A549 (cell line): ENCODE measurements at regions not wholly inside any gene's neighbourhood (a gene's known extent, or its start where the extent isn't known, plus 50 kb on each side); places are given as distances from the start of the nearest gene placed in this dataset.

Experiments
- ATAC-seq, 2 experiments: fragments of 200-7000 bp in 1 of 2; fragments of >200 bp in 1 of 2; cut with Nextera tagmentation in 1 of 2; cut with Tn5 transposase in 1 of 2; 3 replicates each; pipeline versions ENCODE4 v1.8.0 to v1.9.1; 2018 to 2020; ENCODE audit warnings: mild to moderate bottlenecking in 1 of 2, moderate library complexity in 1 of 2
- CTCF ChIA-PET: fragments of 300-600 bp; sonication (Branson Sonifier 250); formaldehyde crosslinking; extraction: SDS; loops from one replicate; lab custom pipeline; 2021; ENCODE audit warnings: antibody characterized with exemption, inconsistent platforms; lab: Yijun Ruan, JAX
- POLR2A ChIA-PET: fragments of 350-600 bp; formaldehyde crosslinking; extraction: SDS; loops from one replicate; lab custom pipeline; 2021; ENCODE audit warnings: antibody characterized with exemption, inconsistent platforms; lab: Yijun Ruan, JAX
- DNase-seq, 2 experiments: peaks; one replicate each; pipeline versions ENCODE4 v3.0.0 to v3.0.0-alpha.2; 2011 to 2016; ENCODE audit warnings: low read depth in 1 of 2, low spot score in 1 of 2
- FAIRE-seq: peaks from 2 replicates; lab custom pipeline; 2011; peaks lifted over from hg19 to GRCh38; lab: Jason Lieb, UNC
- H3K27ac ChIP-seq, 2 experiments: fragments of >200 bp; sonication (Bioruptor Twin); formaldehyde crosslinking; 3 replicates each; pipeline ENCODE4 v1.5.1; 2016 to 2017
- H3K4me1 ChIP-seq: fragments of >200 bp; sonication (Bioruptor Twin); formaldehyde crosslinking; 3 replicates; pipeline ENCODE4 v1.6.1; 2016
- H3K4me2 ChIP-seq: fragments of >200 bp; sonication (Bioruptor Twin); formaldehyde crosslinking; 3 replicates; pipeline ENCODE4 v1.6.1; 2016
- H3K4me3 ChIP-seq: fragments of >200 bp; sonication (Bioruptor Twin); formaldehyde crosslinking; 3 replicates; pipeline ENCODE4 v1.5.1; 2016
- H3K9me3 ChIP-seq: fragments of >200 bp; sonication (Bioruptor Twin); formaldehyde crosslinking; 3 replicates; pipeline ENCODE4 v1.6.1; 2016
- CEBPB ChIP-seq, 2 experiments: fragments of >200 bp in 1 of 2; sonication (Bioruptor Twin) in 1 of 2; formaldehyde crosslinking in 1 of 2; IDR thresholded peaks; 2 replicates each; pipeline ENCODE4 v1.6.1; 2012 to 2016
- CHD4 ChIP-seq: fragments of 200-600 bp; sonication (generic); IDR thresholded peaks from 2 replicates; pipeline ENCODE4 v1.6.1; 2016; ENCODE audit warnings: antibody characterized with exemption, mild to moderate bottlenecking, borderline replicate concordance
- EHF ChIP-seq: fragments of 250-450 bp; sonication (Bioruptor Pico); IDR thresholded peaks from 2 replicates; pipeline ENCODE4 v1.5.0; 2020; ENCODE audit warnings: mild to moderate bottlenecking
- EHMT2 ChIP-seq: fragments of 200-600 bp; sonication (generic); IDR thresholded peaks from 2 replicates; pipeline ENCODE4 v1.6.1; 2016; ENCODE audit warnings: antibody characterized with exemption, low read depth, mild to moderate bottlenecking, moderate library complexity
- ESRRA ChIP-seq: fragments of 150-350 bp; IDR thresholded peaks from 2 replicates; pipeline ENCODE4 v1.6.1; 2014; ENCODE audit warnings: mild to moderate bottlenecking, low read length, borderline replicate concordance
- FOSB ChIP-seq: fragments of 250-450 bp; sonication (Bioruptor Pico); IDR thresholded peaks from 2 replicates; pipeline ENCODE4 v1.5.0; 2020; ENCODE audit warnings: mild to moderate bottlenecking, moderate library complexity
- FOXS1 ChIP-seq: fragments of 250-450 bp; sonication (Bioruptor Pico); IDR thresholded peaks from 2 replicates; pipeline ENCODE4 v1.5.0; 2020; ENCODE audit warnings: mild to moderate bottlenecking, moderate library complexity
- HDAC2 ChIP-seq: fragments of 200-600 bp; sonication (generic); IDR thresholded peaks from 2 replicates; pipeline ENCODE4 v1.6.1; 2016
- HEYL ChIP-seq: fragments of 250-450 bp; sonication (Bioruptor Pico); IDR thresholded peaks from 2 replicates; pipeline ENCODE4 v1.8.0; 2021; ENCODE audit warnings: mild to moderate bottlenecking, moderate library complexity
- HOXB5 ChIP-seq: fragments of 250-450 bp; sonication (Bioruptor Pico); IDR thresholded peaks from 2 replicates; pipeline ENCODE4 v1.5.0; 2020; ENCODE audit warnings: mild to moderate bottlenecking, moderate library complexity
- JUN ChIP-seq, 2 experiments: fragments of >200 bp; sonication (Bioruptor Twin); formaldehyde crosslinking; IDR thresholded peaks; 2 replicates in 1 of 2; 3 replicates in 1 of 2; pipeline ENCODE4 v1.6.1; 2016 to 2017
- KDM1A ChIP-seq: fragments of 200-600 bp; sonication (generic); IDR thresholded peaks from 2 replicates; pipeline ENCODE4 v1.6.1; 2016; ENCODE audit warnings: low read depth, mild to moderate bottlenecking
- MYC ChIP-seq: IDR thresholded peaks from 2 replicates; pipeline ENCODE4 v1.6.1; 2012; ENCODE audit warnings: mild to moderate bottlenecking, inconsistent platforms, low read length, improper control_type of control experiment, borderline replicate concordance
- POLR2AphosphoS2 ChIP-seq: conservative IDR thresholded peaks from 2 replicates; pipeline ENCODE4 v1.6.1; 2012; ENCODE audit warnings: low read length, improper control_type of control experiment, inconsistent platforms
- RCOR1 ChIP-seq: fragments of 150-350 bp; IDR thresholded peaks from 2 replicates; pipeline ENCODE4 v1.6.1; 2014; ENCODE audit warnings: antibody characterized with exemption, low read length, low read depth
- SMC3 ChIP-seq: fragments of >200 bp; sonication (Bioruptor Twin); formaldehyde crosslinking; IDR thresholded peaks from 3 replicates; pipeline ENCODE4 v1.6.1; 2018; ENCODE audit warnings: inconsistent platforms
- SREBF2 ChIP-seq: fragments of 450-650 bp; IDR thresholded peaks from 2 replicates; pipeline ENCODE4 v1.6.1; 2014; ENCODE audit warnings: mild to moderate bottlenecking, moderate library complexity
- ZNF302 ChIP-seq: fragments of 250-450 bp; sonication (Bioruptor Pico); IDR thresholded peaks from 2 replicates; pipeline ENCODE4 v1.9.0; 2021; ENCODE audit warnings: inconsistent platforms, mild to moderate bottlenecking, moderate library complexity
- WGBS: methylation state at CpG from one replicate; pipeline ENCODE4 v1.1.6; 2017; ENCODE audit errors: missing lambda C conversion rate; 5-methylcytosine and 5-hydroxymethylcytosine counted together
- TF ChIP-seq, protein P1 (sequence below): fragments of 200-600 bp; sonication (generic); IDR thresholded peaks from 2 replicates; pipeline ENCODE4 v1.6.1; 2016; ENCODE audit warnings: antibody characterized with exemption, mild to moderate bottlenecking, moderate library complexity
- TF ChIP-seq, protein P2 (sequence below): IDR thresholded peaks from 2 replicates; pipeline ENCODE4 v1.6.1; 2012; ENCODE audit warnings: low read depth, borderline replicate concordance
- TF ChIP-seq, protein P3 (sequence below): IDR thresholded peaks from 2 replicates; pipeline ENCODE4 v1.6.1; 2012
- TF ChIP-seq, protein P4 (sequence below): fragments of 250-450 bp; sonication (Bioruptor Pico); IDR thresholded peaks from 2 replicates; pipeline ENCODE4 v1.5.0; 2020; ENCODE audit warnings: low read depth, mild to moderate bottlenecking, moderate library complexity
- TF ChIP-seq, protein P5 (sequence below): IDR thresholded peaks from 2 replicates; pipeline ENCODE4 v1.6.1; 2012
- TF ChIP-seq, protein P6 (sequence below): fragments of >200 bp; sonication (Bioruptor Twin); formaldehyde crosslinking; IDR thresholded peaks from 2 replicates; pipeline ENCODE4 v1.6.1; 2016
- TF ChIP-seq, protein P7 (sequence below): fragments of 250-450 bp; sonication (Bioruptor Pico); IDR thresholded peaks from 2 replicates; pipeline ENCODE4 v1.5.0; 2021; ENCODE audit warnings: mild to moderate bottlenecking, moderate library complexity, borderline replicate concordance

DNA sequence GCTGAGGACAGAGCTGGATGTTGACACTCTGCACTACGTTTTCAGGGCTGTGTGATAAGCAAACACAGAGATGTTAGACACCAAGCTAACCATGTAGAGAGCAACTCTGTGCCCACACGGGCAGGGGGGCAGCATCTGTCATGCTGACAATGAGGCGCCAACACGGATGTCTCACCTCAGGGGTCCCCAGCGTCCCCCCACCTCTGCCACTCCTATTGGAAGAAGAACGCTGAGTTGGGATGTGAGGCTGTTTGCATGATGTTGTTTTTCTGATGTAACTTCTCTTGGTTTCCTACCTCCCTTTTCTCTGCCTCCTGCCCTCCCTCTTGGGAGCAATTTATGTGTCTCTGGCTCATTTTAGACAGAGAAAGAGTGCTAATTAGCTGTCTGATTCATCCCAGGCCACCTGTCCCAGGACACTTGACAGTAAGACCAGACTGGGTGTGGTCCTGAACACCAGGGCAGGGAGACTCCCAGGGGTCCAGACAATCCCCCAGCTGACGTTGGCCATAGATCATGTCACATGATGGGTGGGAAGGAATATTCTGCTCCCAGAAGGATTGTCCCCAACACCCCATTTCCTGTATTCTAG, 89.2 kb upstream of the NCAM1 start:
- ATAC-seq (no peak), FAIRE-seq (no peak), DNase-seq (no peak)
- ChIA-PET CTCF (no interaction called here), POLR2A (no interaction called here)
- no peak overlapping the region for H3K4me2 ChIP-seq
- H3K9me3 ChIP-seq = no peaks in the 10 kb centered on the region
- TF ChIP-seq EHMT2 = no peak
- no peak for TF ChIP-seq SMC3
- TF ChIP-seq JUN (IDR thresholded peaks at IDR 0.05) = no peak
- no peak for TF ChIP-seq FOSB (CRISPR knock-in tag)
- TF ChIP-seq, protein P1, sequence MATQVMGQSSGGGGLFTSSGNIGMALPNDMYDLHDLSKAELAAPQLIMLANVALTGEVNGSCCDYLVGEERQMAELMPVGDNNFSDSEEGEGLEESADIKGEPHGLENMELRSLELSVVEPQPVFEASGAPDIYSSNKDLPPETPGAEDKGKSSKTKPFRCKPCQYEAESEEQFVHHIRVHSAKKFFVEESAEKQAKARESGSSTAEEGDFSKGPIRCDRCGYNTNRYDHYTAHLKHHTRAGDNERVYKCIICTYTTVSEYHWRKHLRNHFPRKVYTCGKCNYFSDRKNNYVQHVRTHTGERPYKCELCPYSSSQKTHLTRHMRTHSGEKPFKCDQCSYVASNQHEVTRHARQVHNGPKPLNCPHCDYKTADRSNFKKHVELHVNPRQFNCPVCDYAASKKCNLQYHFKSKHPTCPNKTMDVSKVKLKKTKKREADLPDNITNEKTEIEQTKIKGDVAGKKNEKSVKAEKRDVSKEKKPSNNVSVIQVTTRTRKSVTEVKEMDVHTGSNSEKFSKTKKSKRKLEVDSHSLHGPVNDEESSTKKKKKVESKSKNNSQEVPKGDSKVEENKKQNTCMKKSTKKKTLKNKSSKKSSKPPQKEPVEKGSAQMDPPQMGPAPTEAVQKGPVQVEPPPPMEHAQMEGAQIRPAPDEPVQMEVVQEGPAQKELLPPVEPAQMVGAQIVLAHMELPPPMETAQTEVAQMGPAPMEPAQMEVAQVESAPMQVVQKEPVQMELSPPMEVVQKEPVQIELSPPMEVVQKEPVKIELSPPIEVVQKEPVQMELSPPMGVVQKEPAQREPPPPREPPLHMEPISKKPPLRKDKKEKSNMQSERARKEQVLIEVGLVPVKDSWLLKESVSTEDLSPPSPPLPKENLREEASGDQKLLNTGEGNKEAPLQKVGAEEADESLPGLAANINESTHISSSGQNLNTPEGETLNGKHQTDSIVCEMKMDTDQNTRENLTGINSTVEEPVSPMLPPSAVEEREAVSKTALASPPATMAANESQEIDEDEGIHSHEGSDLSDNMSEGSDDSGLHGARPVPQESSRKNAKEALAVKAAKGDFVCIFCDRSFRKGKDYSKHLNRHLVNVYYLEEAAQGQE = no peak
- TF ChIP-seq MYC = no peak
- no peak for TF ChIP-seq EHF (CRISPR knock-in tag)
- H3K4me3 ChIP-seq = no peak overlapping the region
- no peaks in the 10 kb centered on the region for H3K4me1 ChIP-seq
- WGBS = 0% methylated on average over 6 of the region's 7 CpGs
- no peak overlapping the region for H3K27ac ChIP-seq

DNA sequence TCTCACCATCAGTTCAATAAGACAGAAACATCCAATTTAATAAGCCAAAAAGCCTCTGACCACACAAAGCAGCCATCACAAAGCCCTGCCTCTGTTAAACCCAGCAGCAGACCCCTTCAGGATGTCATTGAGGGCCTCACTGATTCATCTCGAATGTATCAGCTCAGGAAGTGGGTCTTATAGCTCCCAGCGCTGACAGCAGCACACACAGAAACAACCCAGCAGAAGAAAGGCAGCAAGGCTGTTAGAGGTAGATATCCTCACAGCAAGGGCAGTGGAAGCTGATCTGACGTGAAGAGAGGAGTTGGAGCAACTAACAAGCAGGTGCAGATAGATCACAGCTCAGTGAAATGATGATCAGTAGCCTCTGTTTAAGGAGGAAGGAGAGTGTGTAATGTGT, 86.2 kb upstream of the NCAM1 start:
- POLR2A ChIA-PET = no interaction called here
- TF ChIP-seq, protein P2, sequence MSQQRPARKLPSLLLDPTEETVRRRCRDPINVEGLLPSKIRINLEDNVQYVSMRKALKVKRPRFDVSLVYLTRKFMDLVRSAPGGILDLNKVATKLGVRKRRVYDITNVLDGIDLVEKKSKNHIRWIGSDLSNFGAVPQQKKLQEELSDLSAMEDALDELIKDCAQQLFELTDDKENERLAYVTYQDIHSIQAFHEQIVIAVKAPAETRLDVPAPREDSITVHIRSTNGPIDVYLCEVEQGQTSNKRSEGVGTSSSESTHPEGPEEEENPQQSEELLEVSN = no peak
- TF ChIP-seq RCOR1 = no peak
- TF ChIP-seq, protein P3, sequence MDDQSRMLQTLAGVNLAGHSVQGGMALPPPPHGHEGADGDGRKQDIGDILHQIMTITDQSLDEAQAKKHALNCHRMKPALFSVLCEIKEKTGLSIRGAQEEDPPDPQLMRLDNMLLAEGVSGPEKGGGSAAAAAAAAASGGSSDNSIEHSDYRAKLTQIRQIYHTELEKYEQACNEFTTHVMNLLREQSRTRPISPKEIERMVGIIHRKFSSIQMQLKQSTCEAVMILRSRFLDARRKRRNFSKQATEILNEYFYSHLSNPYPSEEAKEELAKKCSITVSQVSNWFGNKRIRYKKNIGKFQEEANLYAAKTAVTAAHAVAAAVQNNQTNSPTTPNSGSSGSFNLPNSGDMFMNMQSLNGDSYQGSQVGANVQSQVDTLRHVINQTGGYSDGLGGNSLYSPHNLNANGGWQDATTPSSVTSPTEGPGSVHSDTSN = no peak
- TF ChIP-seq, protein P1 = no peak
- TF ChIP-seq KDM1A = no peak
- TF ChIP-seq HOXB5 = no peak
- no peak for TF ChIP-seq ZNF302 (CRISPR knock-in tag)
- TF ChIP-seq POLR2AphosphoS2 = no peak
- no peak for TF ChIP-seq CEBPB (IDR thresholded peaks at IDR 0.05)
- TF ChIP-seq, protein P4, sequence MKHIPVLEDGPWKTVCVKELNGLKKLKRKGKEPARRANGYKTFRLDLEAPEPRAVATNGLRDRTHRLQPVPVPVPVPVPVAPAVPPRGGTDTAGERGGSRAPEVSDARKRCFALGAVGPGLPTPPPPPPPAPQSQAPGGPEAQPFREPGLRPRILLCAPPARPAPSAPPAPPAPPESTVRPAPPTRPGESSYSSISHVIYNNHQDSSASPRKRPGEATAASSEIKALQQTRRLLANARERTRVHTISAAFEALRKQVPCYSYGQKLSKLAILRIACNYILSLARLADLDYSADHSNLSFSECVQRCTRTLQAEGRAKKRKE (CRISPR knock-in tag) = no peak
- no peak for TF ChIP-seq SREBF2
- no peak for TF ChIP-seq FOXS1 (CRISPR knock-in tag)
- no peak for TF ChIP-seq HDAC2
- TF ChIP-seq, protein P5, sequence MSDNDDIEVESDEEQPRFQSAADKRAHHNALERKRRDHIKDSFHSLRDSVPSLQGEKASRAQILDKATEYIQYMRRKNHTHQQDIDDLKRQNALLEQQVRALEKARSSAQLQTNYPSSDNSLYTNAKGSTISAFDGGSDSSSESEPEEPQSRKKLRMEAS = no peak
- no peak for TF ChIP-seq HEYL (CRISPR knock-in tag)
- TF ChIP-seq, protein P6, sequence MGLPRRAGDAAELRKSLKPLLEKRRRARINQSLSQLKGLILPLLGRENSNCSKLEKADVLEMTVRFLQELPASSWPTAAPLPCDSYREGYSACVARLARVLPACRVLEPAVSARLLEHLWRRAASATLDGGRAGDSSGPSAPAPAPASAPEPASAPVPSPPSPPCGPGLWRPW = no peak
- TF ChIP-seq ESRRA = no peak
- no peak for TF ChIP-seq CHD4
- TF ChIP-seq, protein P7, sequence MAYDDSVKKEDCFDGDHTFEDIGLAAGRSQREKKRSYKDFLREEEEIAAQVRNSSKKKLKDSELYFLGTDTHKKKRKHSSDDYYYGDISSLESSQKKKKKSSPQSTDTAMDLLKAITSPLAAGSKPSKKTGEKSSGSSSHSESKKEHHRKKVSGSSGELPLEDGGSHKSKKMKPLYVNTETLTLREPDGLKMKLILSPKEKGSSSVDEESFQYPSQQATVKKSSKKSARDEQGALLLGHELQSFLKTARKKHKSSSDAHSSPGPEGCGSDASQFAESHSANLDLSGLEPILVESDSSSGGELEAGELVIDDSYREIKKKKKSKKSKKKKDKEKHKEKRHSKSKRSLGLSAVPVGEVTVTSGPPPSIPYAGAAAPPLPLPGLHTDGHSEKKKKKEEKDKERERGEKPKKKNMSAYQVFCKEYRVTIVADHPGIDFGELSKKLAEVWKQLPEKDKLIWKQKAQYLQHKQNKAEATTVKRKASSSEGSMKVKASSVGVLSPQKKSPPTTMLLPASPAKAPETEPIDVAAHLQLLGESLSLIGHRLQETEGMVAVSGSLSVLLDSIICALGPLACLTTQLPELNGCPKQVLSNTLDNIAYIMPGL (CRISPR knock-in tag) = no peak
- TF ChIP-seq, all 56 proteins: peak for 0
- H3K4me2 ChIP-seq = no peak overlapping the region
- H3K9me3 ChIP-seq = no peaks in the 10 kb centered on the region
- no peaks in the 10 kb centered on the region for H3K4me1 ChIP-seq
- no peak overlapping the region for H3K4me3 ChIP-seq
- DNase-seq = no peak
- FAIRE-seq = no peak
- no peak overlapping the region for H3K27ac ChIP-seq
- CTCF ChIA-PET = no interaction called here
- ATAC-seq = no peak
- WGBS = 23% methylated on average over 2 of the region's 3 CpGs
